ENCODE measurements at regions not wholly inside any gene's neighbourhood (a gene's known extent, or its start where the extent isn't known, plus 50 kb on each side); places are given as distances from the start of the nearest gene placed in this dataset.
"Not testable (repeated sequence)": the region's sequence is repeated elsewhere in the genome, so short reads cannot be mapped to it uniquely, and the experiment has no call there.

- DNase-seq (ENCODE audit: low spot score) = no peak
These were observed 280.2 kb upstream of the GALNTL6 start for GRCh38 chr4:171532968-171533367.

GRCh38 chr4:171524903-171525302, 288.3 kb upstream of the GALNTL6 start:
- DNase-seq (ENCODE audit: low spot score) = no peak

GRCh38 chr4:171521726-171522125, 291.5 kb upstream of the GALNTL6 start:
- DNase-seq (ENCODE audit: low spot score) = no peak

- no peak for DNase-seq (ENCODE audit: low spot score)
These were observed 293.7 kb upstream of the GALNTL6 start for GRCh38 chr4:171519457-171519856.

- no peak for DNase-seq (ENCODE audit: low spot score)
These were observed 295.3 kb upstream of the GALNTL6 start for GRCh38 chr4:171517883-171518282.

- no peak for DNase-seq (ENCODE audit: low spot score)
These were observed 296.5 kb upstream of the GALNTL6 start for GRCh38 chr4:171516694-171517093.

DNA sequence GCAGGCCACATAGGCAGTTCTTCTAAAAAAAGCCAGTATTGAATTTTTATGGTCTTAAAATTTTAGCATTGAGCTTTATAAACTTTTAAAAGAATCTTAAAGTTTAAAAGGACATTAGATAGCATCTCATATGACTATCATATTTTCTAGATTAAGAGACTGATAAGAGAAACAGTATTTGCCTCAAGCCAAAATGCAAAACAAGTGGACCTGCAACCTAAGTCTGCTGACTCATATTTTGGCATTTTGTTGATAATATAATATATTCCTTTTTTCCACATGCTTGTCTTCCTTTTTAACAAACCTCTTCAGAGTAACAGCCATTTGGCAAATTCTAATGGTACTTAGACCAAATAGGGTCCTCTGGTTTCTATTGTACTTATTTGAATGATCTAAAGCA, 328.5 kb upstream of the GALNTL6 start:
- no peak for DNase-seq (ENCODE audit: low spot score)

GRCh38 chr4:171478181-171478580, 335.0 kb upstream of the GALNTL6 start:
- no peak for DNase-seq (ENCODE audit: low spot score)

DNA sequence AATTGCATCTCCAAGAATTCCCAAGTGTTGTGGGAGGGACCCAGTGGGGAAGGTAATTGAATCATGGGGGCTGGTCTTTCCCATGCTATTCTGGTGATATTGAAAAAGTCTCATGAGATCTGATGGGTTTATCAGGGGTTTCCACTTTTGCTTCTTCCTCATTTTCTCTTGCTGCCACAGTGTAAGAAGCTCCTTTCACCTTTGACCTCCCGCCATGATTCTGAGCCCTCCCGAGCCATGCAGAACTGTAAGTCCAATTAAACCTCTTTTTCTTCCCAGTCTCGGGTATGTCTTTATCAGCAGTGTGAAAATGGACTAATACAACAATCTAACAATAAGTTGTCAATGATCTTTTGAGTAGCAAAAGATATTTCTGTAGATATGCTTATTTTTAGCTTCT, 338.1 kb upstream of the GALNTL6 start:
- DNase-seq (ENCODE audit: low spot score) = not testable (repeated sequence)

- no peak for DNase-seq (ENCODE audit: low spot score)
These were observed 340.0 kb upstream of the GALNTL6 start for GRCh38 chr4:171473155-171473554.

GRCh38 chr4:171472230-171472629, 341.0 kb upstream of the GALNTL6 start:
- no peak for DNase-seq (ENCODE audit: low spot score)

GRCh38 chr4:171464499-171464898, 348.7 kb upstream of the GALNTL6 start:
- DNase-seq (ENCODE audit: low spot score) = no peak

GRCh38 chr4:171461191-171461590, 352.0 kb upstream of the GALNTL6 start:
- no peak for DNase-seq (ENCODE audit: low spot score)

DNA sequence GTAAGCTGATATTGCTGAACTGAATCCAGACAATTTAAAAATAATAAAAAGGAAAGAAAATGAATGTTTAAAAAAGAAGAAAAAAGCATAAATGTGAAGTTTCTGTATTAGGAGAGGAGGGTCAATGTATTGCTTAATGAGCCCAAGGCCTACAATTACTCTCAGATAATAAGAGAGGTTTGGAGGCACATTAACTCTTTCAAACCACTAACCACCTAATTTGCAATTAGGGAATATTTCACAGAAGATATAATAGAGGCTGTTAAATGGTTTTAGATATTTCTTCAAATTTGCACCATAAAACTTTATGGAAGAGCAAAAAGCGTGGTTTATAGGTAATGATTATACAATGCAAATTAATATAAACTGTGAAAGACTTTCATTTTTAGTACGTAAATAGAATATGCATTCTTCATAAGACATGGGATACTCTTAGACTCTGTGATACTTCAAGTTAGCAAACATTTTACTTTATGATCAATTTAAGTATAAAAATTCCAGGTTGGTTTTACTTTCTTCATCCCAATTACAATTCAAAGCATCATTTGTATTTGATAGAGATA, 364.2 kb upstream of the GALNTL6 start:
- no peak for DNase-seq (ENCODE audit: low spot score)

- no peak for DNase-seq (ENCODE audit: low spot score)
These were observed 364.8 kb upstream of the GALNTL6 start for GRCh38 chr4:171448358-171448757.

- DNase-seq (ENCODE audit: low spot score) = no peak
These were observed 371.8 kb upstream of the GALNTL6 start for GRCh38 chr4:171441300-171441941.

DNA sequence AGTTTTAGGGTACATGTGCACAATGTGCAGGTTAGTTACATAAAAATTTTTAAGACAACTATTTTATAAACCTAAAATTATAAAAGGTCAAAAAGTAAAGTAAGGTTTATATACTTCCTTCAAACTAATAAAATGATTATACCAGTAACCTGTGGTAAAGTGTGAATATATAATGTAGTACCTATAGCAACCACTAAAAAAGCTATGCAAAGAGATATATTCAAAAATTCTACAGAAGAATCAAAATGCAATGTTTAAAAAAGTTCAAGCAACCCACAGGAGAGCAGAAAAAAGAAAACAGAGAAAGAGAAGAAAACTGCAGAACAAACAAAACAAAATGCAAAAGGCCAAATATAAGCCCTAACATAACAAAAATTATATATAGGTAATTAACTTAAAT, 379.5 kb upstream of the GALNTL6 start:
- no peak for DNase-seq (ENCODE audit: low spot score)

DNA sequence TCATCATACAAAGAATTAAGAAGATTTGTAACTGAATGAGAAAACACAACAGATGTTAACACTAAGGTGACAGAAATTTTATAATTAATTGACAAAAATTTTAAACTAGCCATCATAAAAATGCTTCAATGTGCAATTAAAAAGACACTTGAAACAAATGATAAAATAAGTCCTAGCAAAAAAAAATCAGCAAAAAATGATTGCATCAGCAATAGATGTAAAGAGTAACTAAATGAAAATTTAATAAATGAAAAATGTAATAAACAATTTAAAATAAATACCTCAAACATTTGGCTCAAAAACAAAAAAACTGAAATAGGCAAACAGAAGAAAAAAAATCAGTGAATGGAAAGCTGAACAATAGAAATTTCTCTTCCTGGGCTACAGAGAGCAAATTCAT, 380.7 kb upstream of the GALNTL6 start:
- no peak for DNase-seq (ENCODE audit: low spot score)

GRCh38 chr4:171430495-171430894, 382.7 kb upstream of the GALNTL6 start:
- DNase-seq (ENCODE audit: low spot score) = no peak

DNA sequence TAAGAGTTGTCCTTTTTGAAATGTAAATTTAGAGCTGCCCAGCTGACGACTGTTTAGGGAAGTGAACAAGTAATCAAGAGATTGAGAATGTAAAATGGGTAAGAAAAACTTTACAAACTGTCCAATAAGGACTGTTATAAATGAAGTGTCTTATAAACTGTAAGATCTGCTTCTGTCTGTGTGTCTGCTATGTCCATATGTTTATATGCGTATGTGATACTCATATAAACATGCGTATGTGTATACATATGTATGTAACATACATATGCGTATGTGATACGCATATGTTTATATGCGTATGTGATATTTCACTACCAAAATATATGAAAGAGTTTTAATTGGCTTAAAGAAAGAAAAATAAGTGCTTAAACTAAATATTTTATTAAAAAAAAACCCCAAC, 416.0 kb upstream of the GALNTL6 start:
- DNase-seq (ENCODE audit: low spot score) = no peak

GRCh38 chr4:171390626-171391025, 422.6 kb upstream of the GALNTL6 start:
- no peak for DNase-seq (ENCODE audit: low spot score)

GRCh38 chr4:171378323-171378722, 434.9 kb upstream of the GALNTL6 start:
- no peak for DNase-seq (ENCODE audit: low spot score)

GRCh38 chr4:171376724-171377123, 436.5 kb upstream of the GALNTL6 start:
- DNase-seq (ENCODE audit: low spot score) = no peak

DNA sequence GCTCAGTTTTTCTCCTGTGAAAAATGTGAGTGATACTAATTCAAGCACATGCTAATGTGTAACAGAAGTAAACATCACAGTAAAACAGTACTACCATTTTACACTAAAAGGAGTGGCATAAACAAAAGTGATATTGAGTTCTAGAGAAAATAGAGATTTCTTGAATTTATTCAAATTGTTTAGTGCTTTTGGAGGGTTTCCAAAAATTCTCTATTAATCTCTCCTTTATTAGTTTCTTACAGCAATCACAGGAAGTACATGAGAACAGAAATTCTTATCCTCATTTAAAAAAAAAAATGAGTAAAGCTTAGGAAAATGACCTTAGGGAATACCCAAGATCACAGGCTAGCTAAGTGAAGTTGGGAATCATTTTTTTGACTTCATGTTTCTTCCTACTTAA, 459.7 kb upstream of the GALNTL6 start:
- DNase-seq (ENCODE audit: low spot score) = no peak
